ENCODE measurements at regions not wholly inside any gene's neighbourhood (a gene's known extent, or its start where the extent isn't known, plus 50 kb on each side); places are given as distances from the start of the nearest gene placed in this dataset.
"Not testable (repeated sequence)": the region's sequence is repeated elsewhere in the genome, so short reads cannot be mapped to it uniquely, and the experiment has no call there.

- H3K27me3 ChIP-seq = no peaks in the 10 kb centered on the region
- no peak for DNase-seq
- intact Hi-C loops (cut with DNase I; ENCODE audit: low total_unique reads) = no loop called here
- no peaks in the 10 kb centered on the region for H3K9me3 ChIP-seq
- no peak overlapping the region for H3K4me3 ChIP-seq
- no peaks in the 10 kb centered on the region for H3K36me3 ChIP-seq
- TF ChIP-seq POLR2AphosphoS5 (IDR thresholded peaks at IDR 0.05) (no peak), CTCF (IDR thresholded peaks at IDR 0.05) (no peak), EP300 (IDR thresholded peaks at IDR 0.05; ENCODE audit: low read depth) (no peak), POLR2A (IDR thresholded peaks at IDR 0.05) (no peak)
- no peak overlapping the region for H3K27ac ChIP-seq
- no peaks in the 10 kb centered on the region for H3K4me1 ChIP-seq
- in situ Hi-C loops (cut with MboI; ENCODE audit: low pct_ligation_motif_present in 1 of 4, low pct_unique_long_range_greater_than_20kb in 1 of 4, low sequenced_read_pairs in 3 of 4) = no loop called here
- 70 to 79% methylated on average over 3 to 5 of the region's 5 CpGs for WGBS, 2 donors (ENCODE audit: low coverage in 1 of 2)
Measured at GRCh38 chr10:44102726-44103255, 282.1 kb downstream of the CXCL12 start.

- DNase-seq = no peak
- no peak overlapping the region for H3K4me3 ChIP-seq
- in situ Hi-C loops (cut with MboI; ENCODE audit: low pct_ligation_motif_present in 1 of 4, low pct_unique_long_range_greater_than_20kb in 1 of 4, low sequenced_read_pairs in 3 of 4) = no loop called here
- no peak for TF ChIP-seq CTCF (IDR thresholded peaks at IDR 0.05)
- TF ChIP-seq POLR2A (IDR thresholded peaks at IDR 0.05) = no peak
- TF ChIP-seq EP300 (IDR thresholded peaks at IDR 0.05; ENCODE audit: low read depth) = no peak
- no peak for TF ChIP-seq POLR2AphosphoS5 (IDR thresholded peaks at IDR 0.05)
- H3K27me3 ChIP-seq = no peaks in the 10 kb centered on the region
- H3K27ac ChIP-seq = peak overlapping the region in 1 of 4 donors; percentile 4
- H3K9me3 ChIP-seq = no peaks in the 10 kb centered on the region
- no peaks in the 10 kb centered on the region for H3K4me1 ChIP-seq
- intact Hi-C loops (cut with DNase I; ENCODE audit: low total_unique reads) = no loop called here
- H3K36me3 ChIP-seq = no peaks in the 10 kb centered on the region
- WGBS, 2 donors (ENCODE audit: low coverage in 1 of 2) = 54% methylated on average over 1 of the region's 1 CpG; no CpG with 5 or more reads in 1 of the 2 donors
Measured at GRCh38 chr10:44101082-44101481, 283.8 kb downstream of the CXCL12 start.

GRCh38 chr10:44099511-44099910 lies 285.4 kb downstream of the CXCL12 start:
- Histone ChIP-seq H3K27ac (no peak overlapping the region), H3K27me3 (no peaks in the 10 kb centered on the region), H3K36me3 (no peaks in the 10 kb centered on the region), H3K9me3 (peaks cover 0 to 6% of the 10 kb centered on the region in 2 donors), H3K4me3 (no peak overlapping the region), H3K4me1 (no peaks in the 10 kb centered on the region)
- 87 to 93% methylated on average over 2 of the region's 2 CpGs for WGBS, 2 donors (ENCODE audit: low coverage in 1 of 2)
- intact Hi-C loops (cut with DNase I; ENCODE audit: low total_unique reads) (no loop called here), in situ Hi-C loops (cut with MboI; ENCODE audit: low pct_ligation_motif_present in 1 of 4, low pct_unique_long_range_greater_than_20kb in 1 of 4, low sequenced_read_pairs in 3 of 4) (loop anchor here in 1 of 4 donors (25.0 kb wide), 1 partner anchor 112 kb away; no protein-coding TSS in a partner anchor)
- no peak for DNase-seq
- no peak for TF ChIP-seq EP300 (IDR thresholded peaks at IDR 0.05; ENCODE audit: low read depth)
- TF ChIP-seq POLR2AphosphoS5 (IDR thresholded peaks at IDR 0.05) = no peak
- TF ChIP-seq CTCF (IDR thresholded peaks at IDR 0.05) = no peak
- TF ChIP-seq POLR2A (IDR thresholded peaks at IDR 0.05) = no peak

DNA sequence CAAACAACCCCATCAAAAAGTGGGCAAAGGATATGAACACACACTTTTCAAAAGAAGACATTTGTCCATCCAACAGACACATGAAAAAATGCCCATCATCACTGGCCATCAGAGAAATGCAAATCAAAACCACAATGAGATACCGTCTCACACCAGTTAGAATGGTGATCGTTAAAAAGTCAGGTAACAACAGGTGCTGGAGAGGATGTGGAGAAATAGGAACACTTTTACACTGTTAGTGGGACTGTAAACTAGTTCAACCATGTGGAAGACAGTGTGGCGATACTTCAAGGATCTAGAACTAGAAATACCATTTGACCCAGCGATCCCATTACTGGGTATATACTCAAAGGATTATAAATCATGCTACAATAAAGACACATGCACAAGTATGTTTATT lies 288.7 kb downstream of the CXCL12 start:
- H3K36me3 ChIP-seq; intact Hi-C loops (cut with DNase I; ENCODE audit: low total_unique reads); DNase-seq; H3K4me1 ChIP-seq; H3K4me3 ChIP-seq; H3K9me3 ChIP-seq; H3K27ac ChIP-seq; H3K27me3 ChIP-seq: not testable (repeated sequence)
- in situ Hi-C loops (cut with MboI; ENCODE audit: low pct_ligation_motif_present in 1 of 4, low pct_unique_long_range_greater_than_20kb in 1 of 4, low sequenced_read_pairs in 3 of 4) = loop anchor here in 1 of 4 donors (25.0 kb wide), 1 partner anchor 109 kb away; no protein-coding TSS in a partner anchor
- WGBS, 2 donors (ENCODE audit: low coverage in 1 of 2) = 64 to 95% methylated on average over 4 of the region's 4 CpGs

GRCh38 chr10:44089671-44090070 lies 295.2 kb downstream of the CXCL12 start:
- in situ Hi-C loops (cut with MboI; ENCODE audit: low pct_ligation_motif_present in 1 of 4, low pct_unique_long_range_greater_than_20kb in 1 of 4, low sequenced_read_pairs in 3 of 4) (loop anchor here in 1 of 4 donors (25.0 kb wide), 1 partner anchor 102 kb away; no protein-coding TSS in a partner anchor), intact Hi-C loops (cut with DNase I; ENCODE audit: low total_unique reads) (no loop called here)
- Histone ChIP-seq H3K27me3 (no peaks in the 10 kb centered on the region), H3K4me3 (no peak overlapping the region), H3K9me3 (no peaks in the 10 kb centered on the region), H3K4me1 (no peaks in the 10 kb centered on the region), H3K27ac (no peak overlapping the region), H3K36me3 (no peaks in the 10 kb centered on the region)
- 86% methylated on average over 1 of the region's 1 CpG; no CpG with 5 or more reads in 1 of the 2 donors for WGBS, 2 donors (ENCODE audit: low coverage in 1 of 2)
- TF ChIP-seq POLR2A (IDR thresholded peaks at IDR 0.05) = no peak
- no peak for TF ChIP-seq EP300 (IDR thresholded peaks at IDR 0.05; ENCODE audit: low read depth)
- no peak for TF ChIP-seq CTCF (IDR thresholded peaks at IDR 0.05)
- TF ChIP-seq POLR2AphosphoS5 (IDR thresholded peaks at IDR 0.05) = no peak
- no peak for DNase-seq

All from transverse colon (tissue), 4 donors.